ENCODE measurements at regions not wholly inside any gene's neighbourhood (a gene's known extent, or its start where the extent isn't known, plus 50 kb on each side); places are given as distances from the start of the nearest gene placed in this dataset.
A peak's percentile ranks its signal among the peaks of the same experiment; 100 is the strongest.
"Not testable (repeated sequence)": the region's sequence is repeated elsewhere in the genome, so short reads cannot be mapped to it uniquely, and the experiment has no call there.

- no peak overlapping the region for H3K27ac Mint-ChIP-seq
- peaks cover 4% of the 10 kb centered on the region for H3K4me1 Mint-ChIP-seq (ENCODE audit: low read depth)
- no peak overlapping the region for H3K4me3 Mint-ChIP-seq (ENCODE audit: low read depth)
- intact Hi-C loops (cut with micrococcal nuclease): no loop called here
- peaks cover 11% of the 10 kb centered on the region for H3K9me3 Mint-ChIP-seq
- DNase-seq (ENCODE audit: low spot score): no peak
- H3K27me3 Mint-ChIP-seq (ENCODE audit: low read depth): peaks cover 6% of the 10 kb centered on the region
- peaks cover 4% of the 10 kb centered on the region for H3K36me3 Mint-ChIP-seq (ENCODE audit: low read depth)
Observed at GRCh38 chr1:89436856-89437255, 73.0 kb downstream of the GBP6 start.

- H3K27me3 Mint-ChIP-seq (ENCODE audit: low read depth); H3K27ac Mint-ChIP-seq; H3K4me1 Mint-ChIP-seq (ENCODE audit: low read depth); H3K4me3 Mint-ChIP-seq (ENCODE audit: low read depth); DNase-seq (ENCODE audit: low spot score); intact Hi-C loops (cut with micrococcal nuclease); H3K36me3 Mint-ChIP-seq (ENCODE audit: low read depth): not testable (repeated sequence)
- H3K9me3 Mint-ChIP-seq: peaks cover 11% of the 10 kb centered on the region
Observed at GRCh38 chr1:89438301-89438700, 74.4 kb downstream of the GBP6 start.

GRCh38 chr1:89440911-89441310 is 77.1 kb downstream of the GBP6 start:
- peaks cover 22% of the 10 kb centered on the region for H3K27me3 Mint-ChIP-seq (ENCODE audit: low read depth)
- H3K36me3 Mint-ChIP-seq (ENCODE audit: low read depth): peaks cover 4% of the 10 kb centered on the region
- no peaks in the 10 kb centered on the region for H3K4me1 Mint-ChIP-seq (ENCODE audit: low read depth)
- H3K9me3 Mint-ChIP-seq: peaks cover 11% of the 10 kb centered on the region
- H3K27ac Mint-ChIP-seq: no peak overlapping the region
- DNase-seq (ENCODE audit: low spot score): no peak
- no peak overlapping the region for H3K4me3 Mint-ChIP-seq (ENCODE audit: low read depth)
- intact Hi-C loops (cut with micrococcal nuclease): no loop called here

GRCh38 chr1:89444791-89445190 is 79.8 kb upstream of the LRRC8B start:
- Mint-ChIP-seq H3K27me3 (ENCODE audit: low read depth) (peaks cover 36% of the 10 kb centered on the region), H3K36me3 (ENCODE audit: low read depth) (no peaks in the 10 kb centered on the region), H3K4me3 (ENCODE audit: low read depth) (no peak overlapping the region), H3K27ac (no peak overlapping the region), H3K9me3 (no peaks in the 10 kb centered on the region), H3K4me1 (ENCODE audit: low read depth) (peaks cover under 1% of the 10 kb centered on the region)
- intact Hi-C loops (cut with micrococcal nuclease): no loop called here
- no peak for DNase-seq (ENCODE audit: low spot score)

- Mint-ChIP-seq H3K4me3 (ENCODE audit: low read depth) (peak overlapping the region; percentile 28), H3K27ac (peak overlapping the region; percentile 64), H3K4me1 (ENCODE audit: low read depth) (peaks cover 21% of the 10 kb centered on the region), H3K36me3 (ENCODE audit: low read depth) (no peaks in the 10 kb centered on the region), H3K9me3 (no peaks in the 10 kb centered on the region), H3K27me3 (ENCODE audit: low read depth) (peaks cover 38% of the 10 kb centered on the region)
- intact Hi-C loops (cut with micrococcal nuclease): loop anchor here (1.0 to 5.0 kb wide), 9 partner anchors 14 to 453 kb away; partner anchors contain the start of genes GBP2, GBP4 and GBP5
- no peak for DNase-seq (ENCODE audit: low spot score)
Observed at GRCh38 chr1:89451011-89451410, 73.6 kb upstream of the LRRC8B start.

GRCh38 chr1:89453123-89453972 is 71.3 kb upstream of the LRRC8B start:
- no peak overlapping the region for H3K27ac Mint-ChIP-seq
- H3K27me3 Mint-ChIP-seq (ENCODE audit: low read depth): peaks cover 43% of the 10 kb centered on the region
- intact Hi-C loops (cut with micrococcal nuclease): loop anchor here (5.0 kb wide), 4 partner anchors 71 to 256 kb away; partner anchors contain the start of genes GBP4 and GBP5
- peaks cover 21% of the 10 kb centered on the region for H3K4me1 Mint-ChIP-seq (ENCODE audit: low read depth)
- no peak for DNase-seq (ENCODE audit: low spot score)
- H3K4me3 Mint-ChIP-seq (ENCODE audit: low read depth): no peak overlapping the region
- no peaks in the 10 kb centered on the region for H3K9me3 Mint-ChIP-seq
- H3K36me3 Mint-ChIP-seq (ENCODE audit: low read depth): no peaks in the 10 kb centered on the region

GRCh38 chr1:89454845-89455521 is 69.6 kb upstream of the LRRC8B start:
- Mint-ChIP-seq H3K4me1 (ENCODE audit: low read depth) (peaks cover 20% of the 10 kb centered on the region), H3K4me3 (ENCODE audit: low read depth) (no peak overlapping the region), H3K27me3 (ENCODE audit: low read depth) (peaks cover 44% of the 10 kb centered on the region), H3K9me3 (no peaks in the 10 kb centered on the region), H3K27ac (no peak overlapping the region), H3K36me3 (ENCODE audit: low read depth) (no peaks in the 10 kb centered on the region)
- intact Hi-C loops (cut with micrococcal nuclease): loop anchor here (1.0 to 5.0 kb wide), 7 partner anchors 73 to 519 kb away; partner anchors contain the start of genes GBP4 and GBP5
- peak; percentile 47 for DNase-seq (ENCODE audit: low spot score)

- intact Hi-C loops (cut with micrococcal nuclease): no loop called here
- Mint-ChIP-seq H3K4me3 (ENCODE audit: low read depth) (no peak overlapping the region), H3K36me3 (ENCODE audit: low read depth) (no peaks in the 10 kb centered on the region), H3K9me3 (no peaks in the 10 kb centered on the region), H3K27ac (no peak overlapping the region), H3K27me3 (ENCODE audit: low read depth) (peaks cover 59% of the 10 kb centered on the region), H3K4me1 (ENCODE audit: low read depth) (peaks cover 15% of the 10 kb centered on the region)
- no peak for DNase-seq (ENCODE audit: low spot score)
Observed at GRCh38 chr1:89457046-89457445, 67.6 kb upstream of the LRRC8B start.

- intact Hi-C loops (cut with micrococcal nuclease): no loop called here
- Mint-ChIP-seq H3K9me3 (no peaks in the 10 kb centered on the region), H3K4me3 (ENCODE audit: low read depth) (no peak overlapping the region), H3K27me3 (ENCODE audit: low read depth) (peaks cover 56% of the 10 kb centered on the region), H3K36me3 (ENCODE audit: low read depth) (no peaks in the 10 kb centered on the region), H3K27ac (no peak overlapping the region), H3K4me1 (ENCODE audit: low read depth) (peaks cover 22% of the 10 kb centered on the region)
- DNase-seq (ENCODE audit: low spot score): no peak
Observed at GRCh38 chr1:89459081-89459480, 65.5 kb upstream of the LRRC8B start.

- no peaks in the 10 kb centered on the region for H3K36me3 Mint-ChIP-seq (ENCODE audit: low read depth)
- DNase-seq (ENCODE audit: low spot score): no peak
- intact Hi-C loops (cut with micrococcal nuclease): no loop called here
- no peak overlapping the region for H3K4me3 Mint-ChIP-seq (ENCODE audit: low read depth)
- peaks cover 31% of the 10 kb centered on the region for H3K4me1 Mint-ChIP-seq (ENCODE audit: low read depth)
- H3K27me3 Mint-ChIP-seq (ENCODE audit: low read depth): peaks cover 61% of the 10 kb centered on the region
- no peaks in the 10 kb centered on the region for H3K9me3 Mint-ChIP-seq
- no peak overlapping the region for H3K27ac Mint-ChIP-seq
Observed at GRCh38 chr1:89460325-89460724, 64.3 kb upstream of the LRRC8B start.

- intact Hi-C loops (cut with micrococcal nuclease): no loop called here
- Mint-ChIP-seq H3K36me3 (ENCODE audit: low read depth) (no peaks in the 10 kb centered on the region), H3K4me1 (ENCODE audit: low read depth) (peaks cover 43% of the 10 kb centered on the region), H3K27ac (no peak overlapping the region), H3K27me3 (ENCODE audit: low read depth) (peaks cover 63% of the 10 kb centered on the region), H3K4me3 (ENCODE audit: low read depth) (no peak overlapping the region), H3K9me3 (no peaks in the 10 kb centered on the region)
- DNase-seq (ENCODE audit: low spot score): no peak
Observed at GRCh38 chr1:89462250-89462649, 62.4 kb upstream of the LRRC8B start.

- no peak for DNase-seq (ENCODE audit: low spot score)
- Mint-ChIP-seq H3K27ac (no peak overlapping the region), H3K9me3 (no peaks in the 10 kb centered on the region), H3K4me3 (ENCODE audit: low read depth) (no peak overlapping the region), H3K36me3 (ENCODE audit: low read depth) (no peaks in the 10 kb centered on the region), H3K27me3 (ENCODE audit: low read depth) (peaks cover 62% of the 10 kb centered on the region), H3K4me1 (ENCODE audit: low read depth) (peaks cover 43% of the 10 kb centered on the region)
- intact Hi-C loops (cut with micrococcal nuclease): no loop called here
Observed at GRCh38 chr1:89464008-89464407, 60.6 kb upstream of the LRRC8B start.

- intact Hi-C loops (cut with micrococcal nuclease): loop anchor here (1.0 kb wide), 1 partner anchor 14 kb away; no protein-coding TSS in a partner anchor
- H3K9me3 Mint-ChIP-seq: no peaks in the 10 kb centered on the region
- no peaks in the 10 kb centered on the region for H3K36me3 Mint-ChIP-seq (ENCODE audit: low read depth)
- DNase-seq (ENCODE audit: low spot score): no peak
- peaks cover 40% of the 10 kb centered on the region for H3K4me1 Mint-ChIP-seq (ENCODE audit: low read depth)
- H3K27ac Mint-ChIP-seq: no peak overlapping the region
- no peak overlapping the region for H3K4me3 Mint-ChIP-seq (ENCODE audit: low read depth)
- H3K27me3 Mint-ChIP-seq (ENCODE audit: low read depth): peaks cover 64% of the 10 kb centered on the region
Observed at GRCh38 chr1:89465201-89465600, 59.4 kb upstream of the LRRC8B start.
